H9 (cell line): ENCODE measurements at regions not wholly inside any gene's neighbourhood (a gene's known extent, or its start where the extent isn't known, plus 50 kb on each side); places are given as distances from the start of the nearest gene placed in this dataset.

Experiments
- DNase-seq: peaks from one replicate; pipeline ENCODE4 v3.0.0-alpha.2; 2017
- H2AFZ ChIP-seq: one replicate; pipeline ENCODE4 v1.6.1; 2013; ENCODE audit warnings: mild to moderate bottlenecking, low read length, control low read depth, moderate library complexity
- H2AK5ac ChIP-seq: 2 replicates; pipeline ENCODE4 v1.6.1; 2013; ENCODE audit warnings: low read length, control low read depth, mixed read lengths; ENCODE audit not compliant: insufficient read length
- H2BK120ac ChIP-seq: one replicate; pipeline ENCODE4 v1.6.1; 2013; ENCODE audit warnings: low read depth, mild to moderate bottlenecking, low read length, control low read depth, inconsistent platforms; ENCODE audit not compliant: poor library complexity, severe bottlenecking
- H2BK12ac ChIP-seq: 2 replicates; pipeline ENCODE4 v1.6.1; 2013; ENCODE audit warnings: low read length, control low read depth, mixed read lengths, low read depth; ENCODE audit not compliant: insufficient read length
- H2BK15ac ChIP-seq: 2 replicates; pipeline ENCODE4 v1.6.1; 2013; ENCODE audit warnings: low read depth, low read length, control low read depth
- H2BK20ac ChIP-seq: one replicate; pipeline ENCODE4 v1.6.1; 2013; ENCODE audit warnings: low read depth, mild to moderate bottlenecking, low read length, control low read depth, inconsistent platforms; ENCODE audit not compliant: poor library complexity, severe bottlenecking
- H2BK5ac ChIP-seq: 2 replicates; pipeline ENCODE4 v1.6.1; 2013; ENCODE audit warnings: low read length, control low read depth, mixed read lengths; ENCODE audit not compliant: insufficient read length
- H3K14ac ChIP-seq: 2 replicates; pipeline ENCODE4 v1.6.1; 2013; ENCODE audit warnings: low read length, control low read depth; ENCODE audit not compliant: insufficient read depth
- H3K18ac ChIP-seq: 2 replicates; pipeline ENCODE4 v1.6.1; 2013; ENCODE audit warnings: low read depth, mild to moderate bottlenecking, mixed read lengths, low read length, control low read depth; ENCODE audit not compliant: insufficient read length
- H3K23ac ChIP-seq: 2 replicates; pipeline ENCODE4 v1.6.1; 2013; ENCODE audit warnings: low read length, control low read depth, mixed read lengths, low read depth; ENCODE audit not compliant: insufficient read length
- H3K23me2 ChIP-seq: 2 replicates; pipeline ENCODE4 v1.6.1; 2013; ENCODE audit warnings: low read depth, mild to moderate bottlenecking, mixed read lengths, low read length, control low read depth; ENCODE audit not compliant: insufficient read length, poor library complexity, severe bottlenecking
- H3K27ac ChIP-seq: 2 replicates; pipeline ENCODE4 v1.5.1; 2013; ENCODE audit warnings: low read length, control low read depth, mixed read lengths, low read depth; ENCODE audit not compliant: insufficient read length
- H3K27me3 ChIP-seq: 2 replicates; pipeline ENCODE4 v1.6.1; 2013; ENCODE audit warnings: low read length, control low read depth, inconsistent platforms; ENCODE audit not compliant: insufficient read depth
- H3K4ac ChIP-seq: 2 replicates; pipeline ENCODE4 v1.6.1; 2013; ENCODE audit warnings: low read depth, mild to moderate bottlenecking, control low read depth, inconsistent platforms, low read length, moderate library complexity
- H3K4me1 ChIP-seq: 2 replicates; pipeline ENCODE4 v1.6.1; 2013; ENCODE audit warnings: low read length, control low read depth, inconsistent platforms; ENCODE audit not compliant: insufficient read depth
- H3K4me2 ChIP-seq: 2 replicates; pipeline ENCODE4 v1.6.1; 2013; ENCODE audit warnings: low read length, control low read depth, mixed read lengths; ENCODE audit not compliant: insufficient read length, insufficient read depth
- H3K56ac ChIP-seq: 2 replicates; pipeline ENCODE4 v1.6.1; 2013; ENCODE audit warnings: low read depth, mild to moderate bottlenecking, mixed read lengths, low read length, control low read depth; ENCODE audit not compliant: insufficient read length
- H3K79me1 ChIP-seq: 2 replicates; pipeline ENCODE4 v1.6.1; 2013; ENCODE audit warnings: low read depth, mild to moderate bottlenecking, moderate library complexity, low read length, control low read depth, inconsistent platforms; ENCODE audit not compliant: insufficient read depth, poor library complexity, severe bottlenecking
- H3K79me2 ChIP-seq: 2 replicates; pipeline ENCODE4 v1.6.1; 2013; ENCODE audit warnings: low read length, control low read depth, inconsistent platforms; ENCODE audit not compliant: insufficient read depth
- H3K9ac ChIP-seq: 2 replicates; pipeline ENCODE4 v1.6.1; 2013; ENCODE audit warnings: low read length, control low read depth, mixed read lengths; ENCODE audit not compliant: insufficient read length; ENCODE audit errors: extremely low read depth
- H3K9me3 ChIP-seq: one replicate; pipeline ENCODE4 v1.6.1; 2013; ENCODE audit warnings: low read depth, low read length, inconsistent platforms; ENCODE audit not compliant: control insufficient read depth
- H3T11ph ChIP-seq: one replicate; pipeline ENCODE4 v1.6.1; 2013; ENCODE audit warnings: mild to moderate bottlenecking, low read length, control low read depth, inconsistent platforms
- H4K20me1 ChIP-seq: one replicate; pipeline ENCODE4 v1.6.1; 2013; ENCODE audit not compliant: control insufficient read depth, insufficient read length, insufficient read depth
- H4K5ac ChIP-seq: 2 replicates; pipeline ENCODE4 v1.6.1; 2013; ENCODE audit warnings: low read depth, mild to moderate bottlenecking, mixed read lengths, low read length, control low read depth; ENCODE audit not compliant: insufficient read length
- H4K8ac ChIP-seq: replicated peaks from 2 replicates; pipeline ENCODE4 v1.6.1; 2013; ENCODE audit warnings: low read length, control low read depth, mixed read lengths, low read depth; ENCODE audit not compliant: insufficient read length
- H4K91ac ChIP-seq: 2 replicates; pipeline ENCODE4 v1.6.1; 2013; ENCODE audit warnings: low read depth, mild to moderate bottlenecking, moderate library complexity, mixed read lengths, low read length, control low read depth; ENCODE audit not compliant: insufficient read length
- H3K27ac Mint-ChIP-seq, 3 experiments: 2 replicates in 2 of 3; 3 replicates in 1 of 3; pipeline ENCODE4 v1.8.0; 2020 to 2021; ENCODE audit warnings: mixed read lengths in 3 of 3, mild to moderate bottlenecking in 1 of 3, moderate library complexity in 1 of 3
- H3K27me3 Mint-ChIP-seq: 2 replicates; pipeline ENCODE4 v1.8.0; 2021; ENCODE audit warnings: low read depth, mild to moderate bottlenecking, moderate library complexity, mixed read lengths
- H3K36me3 Mint-ChIP-seq, 3 experiments: 2 replicates in 2 of 3; 3 replicates in 1 of 3; pipeline ENCODE4 v1.8.0; 2020 to 2021; ENCODE audit warnings: low read depth in 3 of 3, mixed read lengths in 3 of 3; ENCODE audit not compliant: insufficient read depth in 1 of 3
- H3K4me1 Mint-ChIP-seq, 2 experiments: 2 replicates each; pipeline ENCODE4 v1.8.0; 2020; ENCODE audit warnings: mixed read lengths in 2 of 2
- H3K4me3 Mint-ChIP-seq, 2 experiments: 2 replicates in 1 of 2; 3 replicates in 1 of 2; pipeline ENCODE4 v1.8.0; 2020 to 2021; ENCODE audit warnings: mild to moderate bottlenecking in 2 of 2, mixed read lengths in 2 of 2, moderate library complexity in 1 of 2
- H3K9me3 Mint-ChIP-seq, 2 experiments: 2 replicates in 1 of 2; 3 replicates in 1 of 2; pipeline ENCODE4 v1.8.0; 2020; ENCODE audit warnings: mild to moderate bottlenecking in 2 of 2, mixed read lengths in 2 of 2, moderate library complexity in 1 of 2
- WGBS: extraction: QIAGEN DNeasy Blood & Tissue Kit; methylation state at CpG from one replicate; pipeline ENCODE4 v1.1.7; 2013; ENCODE audit warnings: missing lambda C conversion rate, low lambda C conversion rate, mixed read lengths; ENCODE audit not compliant: insufficient read length; ENCODE audit errors: extremely low coverage; 5-methylcytosine and 5-hydroxymethylcytosine counted together
- TF ChIP-seq, protein P1 (sequence below): fragments of 200-600 bp; sonication (generic); conservative IDR thresholded peaks from 3 replicates; pipeline ENCODE4 v1.8.0; 2021; ENCODE audit warnings: antibody characterized with exemption, mild to moderate bottlenecking

DNA sequence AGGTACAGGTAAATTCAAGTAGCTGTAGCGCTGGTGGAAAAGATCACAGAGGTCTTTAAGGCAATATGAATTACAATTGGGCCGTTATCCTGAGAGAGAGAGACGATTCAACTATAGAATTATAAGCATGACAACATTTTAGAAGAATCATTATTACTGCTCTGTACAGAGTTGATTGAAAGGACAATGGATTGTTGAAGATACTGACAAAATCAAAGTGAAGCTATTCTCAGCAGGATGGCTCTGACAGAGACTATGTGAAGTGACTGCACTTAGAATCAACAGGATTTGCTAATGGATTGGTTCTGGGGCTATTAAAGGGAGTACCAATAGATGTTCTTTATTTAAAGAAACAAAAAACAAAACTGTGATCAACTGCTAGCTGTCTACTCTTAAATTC lies 634.8 kb upstream of the GRM3 start:
- no peak overlapping the region for H3K9ac ChIP-seq
- Mint-ChIP-seq H3K4me3 (no peak overlapping the region), H3K4me1 (peaks cover 7 to 12% of the 10 kb centered on the region in 2 experiments), H3K9me3 (no peaks in the 10 kb centered on the region), H3K27me3 (no peaks in the 10 kb centered on the region), H3K36me3 (no peaks in the 10 kb centered on the region), H3K27ac (no peak overlapping the region)
- no peaks in the 10 kb centered on the region for H3K9me3 ChIP-seq
- no peak overlapping the region for H3K14ac ChIP-seq
- H3T11ph ChIP-seq, result no peak overlapping the region
- H2AK5ac ChIP-seq, result no peak overlapping the region
- H2BK12ac ChIP-seq, result no peak overlapping the region
- no peaks in the 10 kb centered on the region for H4K20me1 ChIP-seq
- no peak overlapping the region for H3K23ac ChIP-seq
- H2BK15ac ChIP-seq, result no peak overlapping the region
- WGBS, result no CpG with 5 or more reads among the region's 3 CpGs
- H2AFZ ChIP-seq, result no peak overlapping the region
- no peak overlapping the region for H3K18ac ChIP-seq
- no peaks in the 10 kb centered on the region for H3K4me1 ChIP-seq
- H3K79me2 ChIP-seq, result no peaks in the 10 kb centered on the region
- H3K4ac ChIP-seq, result no peak overlapping the region
- H3K23me2 ChIP-seq, result no peaks in the 10 kb centered on the region
- H4K5ac ChIP-seq, result no peak overlapping the region
- DNase-seq, result no peak
- no peak overlapping the region for H3K4me2 ChIP-seq
- H3K27me3 ChIP-seq, result no peaks in the 10 kb centered on the region
- TF ChIP-seq, protein P1, sequence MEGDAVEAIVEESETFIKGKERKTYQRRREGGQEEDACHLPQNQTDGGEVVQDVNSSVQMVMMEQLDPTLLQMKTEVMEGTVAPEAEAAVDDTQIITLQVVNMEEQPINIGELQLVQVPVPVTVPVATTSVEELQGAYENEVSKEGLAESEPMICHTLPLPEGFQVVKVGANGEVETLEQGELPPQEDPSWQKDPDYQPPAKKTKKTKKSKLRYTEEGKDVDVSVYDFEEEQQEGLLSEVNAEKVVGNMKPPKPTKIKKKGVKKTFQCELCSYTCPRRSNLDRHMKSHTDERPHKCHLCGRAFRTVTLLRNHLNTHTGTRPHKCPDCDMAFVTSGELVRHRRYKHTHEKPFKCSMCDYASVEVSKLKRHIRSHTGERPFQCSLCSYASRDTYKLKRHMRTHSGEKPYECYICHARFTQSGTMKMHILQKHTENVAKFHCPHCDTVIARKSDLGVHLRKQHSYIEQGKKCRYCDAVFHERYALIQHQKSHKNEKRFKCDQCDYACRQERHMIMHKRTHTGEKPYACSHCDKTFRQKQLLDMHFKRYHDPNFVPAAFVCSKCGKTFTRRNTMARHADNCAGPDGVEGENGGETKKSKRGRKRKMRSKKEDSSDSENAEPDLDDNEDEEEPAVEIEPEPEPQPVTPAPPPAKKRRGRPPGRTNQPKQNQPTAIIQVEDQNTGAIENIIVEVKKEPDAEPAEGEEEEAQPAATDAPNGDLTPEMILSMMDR, result no peak
- H3K79me1 ChIP-seq, result no peaks in the 10 kb centered on the region
- H2BK120ac ChIP-seq, result no peak overlapping the region
- no peak overlapping the region for H3K27ac ChIP-seq
- no peak overlapping the region for H2BK20ac ChIP-seq
- H2BK5ac ChIP-seq, result no peak overlapping the region
- no peak overlapping the region for H4K8ac ChIP-seq
- H3K56ac ChIP-seq, result no peak overlapping the region
- no peak overlapping the region for H4K91ac ChIP-seq
